Neural progenitor cell (in vitro differentiated cells): ENCODE measurements at regions not wholly inside any gene's neighbourhood (a gene's known extent, or its start where the extent isn't known, plus 50 kb on each side); places are given as distances from the start of the nearest gene placed in this dataset.

Experiments
- EZH2 ChIP-seq: fragments of 200-600 bp; sonication (generic); IDR thresholded peaks from 2 replicates; pipeline ENCODE4 v1.6.1; 2017; ENCODE audit warnings: antibody characterized with exemption, mild to moderate bottlenecking, moderate library complexity
- TF ChIP-seq, protein P1 (sequence below): fragments of 200-600 bp; sonication (generic); IDR thresholded peaks from 2 replicates; pipeline ENCODE4 v1.5.1; 2017; ENCODE audit warnings: antibody characterized with exemption, mild to moderate bottlenecking

DNA sequence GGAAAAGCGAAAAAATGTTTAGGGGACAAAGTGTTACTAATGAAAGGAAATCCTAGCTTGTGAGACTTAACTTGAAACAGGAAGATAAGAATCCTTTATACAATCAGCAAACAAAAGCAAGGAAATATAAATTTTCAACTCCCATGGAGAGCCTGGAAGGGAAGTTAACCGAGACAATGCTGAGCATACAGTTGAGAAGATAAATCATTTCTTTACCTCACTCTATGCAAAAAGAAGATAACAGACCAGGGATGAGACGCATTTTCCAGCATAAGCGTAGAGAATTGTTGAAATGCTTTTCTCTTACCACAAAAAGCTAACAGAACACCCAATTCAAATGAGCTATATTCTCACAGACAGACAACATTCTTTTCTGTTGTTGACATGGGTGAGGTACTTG is 309.6 kb downstream of the CWC27 start:
- TF ChIP-seq, protein P1, sequence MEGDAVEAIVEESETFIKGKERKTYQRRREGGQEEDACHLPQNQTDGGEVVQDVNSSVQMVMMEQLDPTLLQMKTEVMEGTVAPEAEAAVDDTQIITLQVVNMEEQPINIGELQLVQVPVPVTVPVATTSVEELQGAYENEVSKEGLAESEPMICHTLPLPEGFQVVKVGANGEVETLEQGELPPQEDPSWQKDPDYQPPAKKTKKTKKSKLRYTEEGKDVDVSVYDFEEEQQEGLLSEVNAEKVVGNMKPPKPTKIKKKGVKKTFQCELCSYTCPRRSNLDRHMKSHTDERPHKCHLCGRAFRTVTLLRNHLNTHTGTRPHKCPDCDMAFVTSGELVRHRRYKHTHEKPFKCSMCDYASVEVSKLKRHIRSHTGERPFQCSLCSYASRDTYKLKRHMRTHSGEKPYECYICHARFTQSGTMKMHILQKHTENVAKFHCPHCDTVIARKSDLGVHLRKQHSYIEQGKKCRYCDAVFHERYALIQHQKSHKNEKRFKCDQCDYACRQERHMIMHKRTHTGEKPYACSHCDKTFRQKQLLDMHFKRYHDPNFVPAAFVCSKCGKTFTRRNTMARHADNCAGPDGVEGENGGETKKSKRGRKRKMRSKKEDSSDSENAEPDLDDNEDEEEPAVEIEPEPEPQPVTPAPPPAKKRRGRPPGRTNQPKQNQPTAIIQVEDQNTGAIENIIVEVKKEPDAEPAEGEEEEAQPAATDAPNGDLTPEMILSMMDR: no peak
- no peak for TF ChIP-seq EZH2
